ENCODE measurements at regions not wholly inside any gene's neighbourhood (a gene's known extent, or its start where the extent isn't known, plus 50 kb on each side); places are given as distances from the start of the nearest gene placed in this dataset.
"Not testable (repeated sequence)": the region's sequence is repeated elsewhere in the genome, so short reads cannot be mapped to it uniquely, and the experiment has no call there.

DNA sequence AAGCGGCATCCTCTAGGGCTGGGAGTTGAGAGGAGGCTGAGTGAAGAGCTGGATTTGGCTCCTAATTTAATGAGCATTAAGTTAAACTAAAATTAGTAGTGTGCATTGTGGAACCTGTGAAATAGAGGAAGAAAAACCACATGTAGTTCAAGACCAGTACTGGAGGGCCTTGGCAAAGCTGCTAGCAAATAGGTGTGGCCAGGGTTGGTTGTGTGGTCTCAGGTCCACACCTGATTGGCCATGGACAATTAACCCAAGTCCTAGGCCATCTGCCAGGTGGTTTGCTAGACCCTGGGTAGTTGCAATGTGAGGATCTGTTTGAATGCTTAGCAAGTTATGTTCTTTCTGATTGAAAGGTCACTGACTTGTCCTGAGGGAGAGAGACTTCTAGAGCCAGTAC is 275.5 kb downstream of the PDCD6IP start:
- Mint-ChIP-seq H3K9me3 (ENCODE audit: low read depth, unreplicated experiment) (no peaks in the 10 kb centered on the region), H3K27ac (ENCODE audit: unreplicated experiment) (no peak overlapping the region), H3K27me3 (ENCODE audit: unreplicated experiment) (peaks cover 52% of the 10 kb centered on the region), H3K36me3 (ENCODE audit: insufficient read depth, unreplicated experiment) (no peaks in the 10 kb centered on the region), H3K4me1 (ENCODE audit: low read depth, unreplicated experiment) (no peaks in the 10 kb centered on the region), H3K4me3 (ENCODE audit: low read depth, unreplicated experiment) (no peak overlapping the region)
- intact Hi-C loops (cut with micrococcal nuclease; ENCODE audit: unreplicated experiment): no loop called here
- TF ChIP-seq, protein P1, sequence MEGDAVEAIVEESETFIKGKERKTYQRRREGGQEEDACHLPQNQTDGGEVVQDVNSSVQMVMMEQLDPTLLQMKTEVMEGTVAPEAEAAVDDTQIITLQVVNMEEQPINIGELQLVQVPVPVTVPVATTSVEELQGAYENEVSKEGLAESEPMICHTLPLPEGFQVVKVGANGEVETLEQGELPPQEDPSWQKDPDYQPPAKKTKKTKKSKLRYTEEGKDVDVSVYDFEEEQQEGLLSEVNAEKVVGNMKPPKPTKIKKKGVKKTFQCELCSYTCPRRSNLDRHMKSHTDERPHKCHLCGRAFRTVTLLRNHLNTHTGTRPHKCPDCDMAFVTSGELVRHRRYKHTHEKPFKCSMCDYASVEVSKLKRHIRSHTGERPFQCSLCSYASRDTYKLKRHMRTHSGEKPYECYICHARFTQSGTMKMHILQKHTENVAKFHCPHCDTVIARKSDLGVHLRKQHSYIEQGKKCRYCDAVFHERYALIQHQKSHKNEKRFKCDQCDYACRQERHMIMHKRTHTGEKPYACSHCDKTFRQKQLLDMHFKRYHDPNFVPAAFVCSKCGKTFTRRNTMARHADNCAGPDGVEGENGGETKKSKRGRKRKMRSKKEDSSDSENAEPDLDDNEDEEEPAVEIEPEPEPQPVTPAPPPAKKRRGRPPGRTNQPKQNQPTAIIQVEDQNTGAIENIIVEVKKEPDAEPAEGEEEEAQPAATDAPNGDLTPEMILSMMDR (IDR thresholded peaks at IDR 0.05; ENCODE audit: unreplicated experiment): no peak
- CTCF ChIA-PET: no interaction called here
- BruUV-seq (replicated peaks): no TSS peak
- DNase-seq: no peak

DNA sequence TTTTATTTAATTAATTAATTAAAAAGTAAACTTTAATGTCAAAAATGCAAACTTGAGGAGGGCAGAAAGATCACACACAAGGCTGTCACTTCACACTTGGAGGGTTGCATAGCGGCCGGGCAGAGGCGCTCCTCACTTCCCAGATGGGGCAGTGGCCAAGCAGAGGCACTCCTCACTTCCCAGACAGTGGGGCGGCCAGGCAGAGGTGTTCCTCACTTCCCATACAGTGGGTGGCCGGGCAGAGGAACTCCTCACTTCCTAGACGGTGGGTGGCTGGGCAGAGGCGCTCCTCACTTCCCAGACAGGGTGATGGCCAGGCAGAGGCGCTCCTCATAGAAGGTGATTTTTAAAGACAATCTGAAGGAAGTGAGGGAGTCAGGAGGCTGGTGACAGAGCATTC is 277.5 kb downstream of the PDCD6IP start:
- H3K27me3 Mint-ChIP-seq (ENCODE audit: unreplicated experiment): peaks cover 45% of the 10 kb centered on the region
- TF ChIP-seq, protein P1 (IDR thresholded peaks at IDR 0.05; ENCODE audit: unreplicated experiment): no peak
- no peaks in the 10 kb centered on the region for H3K9me3 Mint-ChIP-seq (ENCODE audit: low read depth, unreplicated experiment)
- H3K4me1 Mint-ChIP-seq (ENCODE audit: low read depth, unreplicated experiment): no peaks in the 10 kb centered on the region
- H3K4me3 Mint-ChIP-seq (ENCODE audit: low read depth, unreplicated experiment): no peak overlapping the region
- intact Hi-C loops (cut with micrococcal nuclease; ENCODE audit: unreplicated experiment): no loop called here
- CTCF ChIA-PET: no interaction called here
- no peak for DNase-seq
- H3K36me3 Mint-ChIP-seq (ENCODE audit: insufficient read depth, unreplicated experiment): no peaks in the 10 kb centered on the region
- no peak overlapping the region for H3K27ac Mint-ChIP-seq (ENCODE audit: unreplicated experiment)
- no TSS peak for BruUV-seq (replicated peaks)

DNA sequence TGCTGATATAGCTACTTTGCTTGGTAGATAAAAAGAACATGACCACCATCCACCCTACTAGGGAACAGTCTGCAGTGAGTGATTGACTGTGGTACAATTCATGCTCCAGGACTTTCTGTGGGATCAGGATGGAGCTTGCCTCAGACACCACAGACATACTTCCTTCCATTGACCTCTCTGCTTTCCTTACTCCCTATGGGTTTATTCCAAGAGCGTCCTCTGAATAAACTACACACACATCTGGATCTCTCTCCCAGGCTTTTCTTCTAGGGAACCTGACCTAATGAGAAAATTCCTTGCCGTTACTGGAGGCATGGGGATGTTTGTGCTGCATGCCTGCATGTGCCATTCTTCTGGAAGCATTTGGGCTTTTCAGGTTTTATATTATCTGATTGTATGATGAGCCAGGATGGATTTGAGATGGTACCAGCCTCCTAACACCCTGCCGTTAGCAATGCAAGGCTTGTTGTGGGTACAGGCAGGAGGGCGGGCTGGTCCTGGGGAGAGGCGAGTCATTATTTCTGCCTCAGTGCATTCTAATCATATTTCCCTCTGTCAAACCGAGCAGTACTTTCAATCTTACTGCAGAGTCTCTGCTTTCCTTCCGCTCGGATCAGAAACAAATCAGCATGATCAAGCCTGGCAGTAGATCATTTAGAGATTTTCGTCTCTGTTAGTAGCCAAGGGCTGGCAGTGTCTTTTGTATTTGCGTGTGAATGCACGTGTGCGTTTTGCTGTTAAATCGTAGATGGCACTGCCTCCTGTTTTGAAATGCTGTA is 279.2 kb downstream of the PDCD6IP start:
- Mint-ChIP-seq H3K27ac (ENCODE audit: unreplicated experiment) (no peak overlapping the region), H3K9me3 (ENCODE audit: low read depth, unreplicated experiment) (no peaks in the 10 kb centered on the region), H3K27me3 (ENCODE audit: unreplicated experiment) (peaks cover 33% of the 10 kb centered on the region), H3K4me1 (ENCODE audit: low read depth, unreplicated experiment) (no peaks in the 10 kb centered on the region), H3K4me3 (ENCODE audit: low read depth, unreplicated experiment) (no peak overlapping the region), H3K36me3 (ENCODE audit: insufficient read depth, unreplicated experiment) (no peaks in the 10 kb centered on the region)
- DNase-seq: no peak
- TF ChIP-seq, protein P1 (IDR thresholded peaks at IDR 0.05; ENCODE audit: unreplicated experiment): no peak
- intact Hi-C loops (cut with micrococcal nuclease; ENCODE audit: unreplicated experiment): no loop called here
- no TSS peak for BruUV-seq (replicated peaks)
- CTCF ChIA-PET: no interaction called here

DNA sequence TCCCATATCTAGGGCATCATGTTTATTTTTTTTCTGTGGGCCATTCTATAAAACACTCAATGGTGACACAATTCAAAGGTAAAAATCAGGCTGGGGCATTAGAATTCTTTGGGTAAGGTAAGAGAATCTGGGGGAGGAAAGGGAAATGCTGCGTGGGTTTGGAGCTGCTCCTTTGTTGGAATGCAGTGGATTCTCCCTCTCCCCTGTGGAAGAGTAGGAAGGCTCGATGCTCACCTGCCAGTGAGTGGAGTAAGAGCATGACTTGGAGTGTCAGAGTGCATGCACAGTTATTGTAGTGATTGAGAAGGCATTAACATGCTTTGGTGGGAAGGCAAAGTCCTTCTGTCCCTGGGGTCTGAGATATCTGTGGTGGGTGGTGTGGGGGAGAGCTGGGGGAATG is 280.0 kb downstream of the PDCD6IP start:
- H3K36me3 Mint-ChIP-seq (ENCODE audit: insufficient read depth, unreplicated experiment): no peaks in the 10 kb centered on the region
- intact Hi-C loops (cut with micrococcal nuclease; ENCODE audit: unreplicated experiment): no loop called here

DNA sequence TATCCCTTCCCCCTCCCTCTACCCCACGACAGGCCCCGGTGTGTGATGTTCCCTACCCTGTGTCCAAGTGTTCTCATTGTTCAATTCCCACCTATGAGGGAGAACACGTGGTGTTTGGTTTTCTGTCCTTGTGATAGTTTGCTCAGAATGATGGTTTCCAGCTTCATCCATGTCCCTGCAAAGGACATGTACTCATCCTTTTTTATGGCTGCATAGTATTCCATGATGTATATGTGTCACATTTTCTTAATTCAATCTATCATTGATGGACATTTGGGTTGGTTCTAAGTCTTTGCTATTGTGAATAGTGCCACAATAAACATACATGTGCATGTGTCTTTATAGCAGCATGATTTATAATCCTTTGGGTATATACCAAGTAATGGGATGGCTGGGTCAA is 281.4 kb downstream of the PDCD6IP start:
- H3K4me1 Mint-ChIP-seq (ENCODE audit: low read depth, unreplicated experiment); DNase-seq; intact Hi-C loops (cut with micrococcal nuclease; ENCODE audit: unreplicated experiment); BruUV-seq (replicated peaks); H3K9me3 Mint-ChIP-seq (ENCODE audit: low read depth, unreplicated experiment); H3K27ac Mint-ChIP-seq (ENCODE audit: unreplicated experiment); H3K4me3 Mint-ChIP-seq (ENCODE audit: low read depth, unreplicated experiment); CTCF ChIA-PET; H3K36me3 Mint-ChIP-seq (ENCODE audit: insufficient read depth, unreplicated experiment): not testable (repeated sequence)
- peaks cover 33% of the 10 kb centered on the region for H3K27me3 Mint-ChIP-seq (ENCODE audit: unreplicated experiment)

More for the DNA sequence above, 280.0 kb downstream of the PDCD6IP start:
- TF ChIP-seq, protein P1 (IDR thresholded peaks at IDR 0.05; ENCODE audit: unreplicated experiment): no peak
- Mint-ChIP-seq H3K4me3 (ENCODE audit: low read depth, unreplicated experiment) (no peak overlapping the region), H3K9me3 (ENCODE audit: low read depth, unreplicated experiment) (no peaks in the 10 kb centered on the region), H3K27me3 (ENCODE audit: unreplicated experiment) (peaks cover 33% of the 10 kb centered on the region), H3K4me1 (ENCODE audit: low read depth, unreplicated experiment) (no peaks in the 10 kb centered on the region), H3K27ac (ENCODE audit: unreplicated experiment) (no peak overlapping the region)
- no peak for DNase-seq
- no TSS peak for BruUV-seq (replicated peaks)
- CTCF ChIA-PET: no interaction called here

DNA sequence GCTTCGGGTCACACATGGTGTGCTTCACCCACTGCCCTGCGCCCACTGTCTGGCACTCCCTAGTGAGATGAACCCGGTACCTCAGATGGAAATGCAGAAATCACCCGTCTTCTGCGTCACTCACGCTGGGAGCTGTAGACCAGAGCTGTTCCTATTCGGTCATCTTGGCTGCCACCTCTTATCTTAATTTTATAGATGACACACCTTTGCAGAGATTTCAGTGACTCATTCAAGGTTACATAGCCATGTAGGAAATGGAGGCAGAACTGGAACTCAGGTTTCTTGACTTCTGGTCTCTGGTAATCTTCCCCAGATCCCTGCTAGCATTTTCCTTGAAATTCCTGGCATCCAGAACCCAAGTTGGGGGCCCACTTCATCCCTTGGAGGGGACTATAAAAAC is 291.9 kb downstream of the PDCD6IP start:
- H3K9me3 Mint-ChIP-seq (ENCODE audit: low read depth, unreplicated experiment); BruUV-seq (replicated peaks); H3K36me3 Mint-ChIP-seq (ENCODE audit: insufficient read depth, unreplicated experiment); H3K27ac Mint-ChIP-seq (ENCODE audit: unreplicated experiment); DNase-seq; intact Hi-C loops (cut with micrococcal nuclease; ENCODE audit: unreplicated experiment): not testable (repeated sequence)
- peaks cover 11% of the 10 kb centered on the region for H3K27me3 Mint-ChIP-seq (ENCODE audit: unreplicated experiment)
- peak overlapping the region; percentile 64 for H3K4me3 Mint-ChIP-seq (ENCODE audit: low read depth, unreplicated experiment)
- CTCF ChIA-PET: interaction anchor here (0.6 kb wide), 1 partner anchor 124 kb away, joined by 5 read pairs; no protein-coding TSS in a partner anchor
- H3K4me1 Mint-ChIP-seq (ENCODE audit: low read depth, unreplicated experiment): peaks cover 11% of the 10 kb centered on the region

All from Calu3 (cell line).